ENCODE measurements at regions not wholly inside any gene's neighbourhood (a gene's known extent, or its start where the extent isn't known, plus 50 kb on each side); places are given as distances from the start of the nearest gene placed in this dataset.

DNA sequence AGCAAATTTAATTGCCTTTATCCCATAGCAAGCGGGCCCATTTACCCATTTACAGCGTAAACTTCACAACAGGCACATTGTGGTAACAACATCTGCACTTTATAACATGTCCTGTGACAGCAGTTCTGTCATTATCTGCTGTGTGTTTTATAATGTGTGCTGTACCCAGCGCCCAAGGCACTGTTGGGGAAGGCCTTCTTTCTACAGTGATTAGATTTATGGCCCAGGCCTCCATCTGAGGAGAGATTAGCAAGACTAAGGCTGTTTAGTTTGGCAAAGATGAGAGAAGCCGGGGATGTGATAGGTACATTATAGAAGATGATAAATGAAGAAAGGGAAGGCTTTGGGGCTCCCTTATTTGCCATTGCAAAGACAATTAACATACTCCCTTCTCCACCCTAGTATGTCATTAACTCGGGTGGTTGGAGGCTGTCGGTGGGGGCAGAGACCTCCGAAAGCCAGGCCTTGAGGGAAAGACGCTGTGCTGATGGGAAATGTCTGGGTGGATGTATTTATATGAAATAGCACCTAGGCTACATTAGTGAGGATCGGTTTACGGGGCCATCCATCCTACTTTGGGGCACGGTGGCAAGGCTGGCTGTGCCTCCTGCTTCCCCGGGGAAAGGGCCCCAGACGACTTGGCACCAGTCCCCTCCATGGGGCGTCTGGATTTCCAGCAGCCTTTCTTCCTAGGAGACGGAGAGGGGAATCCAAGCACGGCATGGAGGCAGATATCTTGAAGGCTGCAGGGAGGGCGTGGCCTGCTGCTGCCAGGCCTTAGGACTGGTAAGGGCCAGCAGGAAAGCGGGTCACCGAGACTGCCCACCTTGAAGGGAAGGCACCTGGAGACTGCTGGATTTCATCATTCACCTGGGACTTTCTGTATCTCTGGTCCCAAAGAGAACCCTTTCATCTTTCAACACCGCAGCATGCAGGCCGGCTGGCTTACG lies 64.3 kb upstream of the PTCH1 start:
- Histone ChIP-seq H3K27me3 (ENCODE audit: insufficient read depth, poor library complexity, severe bottlenecking) (no peaks in the 10 kb centered on the region), H3K4me3 (replicated peaks; ENCODE audit: insufficient read depth, low read length) (no peak overlapping the region), H3K27ac (replicated peaks) (no peak overlapping the region)
- TF ChIP-seq, protein P1, sequence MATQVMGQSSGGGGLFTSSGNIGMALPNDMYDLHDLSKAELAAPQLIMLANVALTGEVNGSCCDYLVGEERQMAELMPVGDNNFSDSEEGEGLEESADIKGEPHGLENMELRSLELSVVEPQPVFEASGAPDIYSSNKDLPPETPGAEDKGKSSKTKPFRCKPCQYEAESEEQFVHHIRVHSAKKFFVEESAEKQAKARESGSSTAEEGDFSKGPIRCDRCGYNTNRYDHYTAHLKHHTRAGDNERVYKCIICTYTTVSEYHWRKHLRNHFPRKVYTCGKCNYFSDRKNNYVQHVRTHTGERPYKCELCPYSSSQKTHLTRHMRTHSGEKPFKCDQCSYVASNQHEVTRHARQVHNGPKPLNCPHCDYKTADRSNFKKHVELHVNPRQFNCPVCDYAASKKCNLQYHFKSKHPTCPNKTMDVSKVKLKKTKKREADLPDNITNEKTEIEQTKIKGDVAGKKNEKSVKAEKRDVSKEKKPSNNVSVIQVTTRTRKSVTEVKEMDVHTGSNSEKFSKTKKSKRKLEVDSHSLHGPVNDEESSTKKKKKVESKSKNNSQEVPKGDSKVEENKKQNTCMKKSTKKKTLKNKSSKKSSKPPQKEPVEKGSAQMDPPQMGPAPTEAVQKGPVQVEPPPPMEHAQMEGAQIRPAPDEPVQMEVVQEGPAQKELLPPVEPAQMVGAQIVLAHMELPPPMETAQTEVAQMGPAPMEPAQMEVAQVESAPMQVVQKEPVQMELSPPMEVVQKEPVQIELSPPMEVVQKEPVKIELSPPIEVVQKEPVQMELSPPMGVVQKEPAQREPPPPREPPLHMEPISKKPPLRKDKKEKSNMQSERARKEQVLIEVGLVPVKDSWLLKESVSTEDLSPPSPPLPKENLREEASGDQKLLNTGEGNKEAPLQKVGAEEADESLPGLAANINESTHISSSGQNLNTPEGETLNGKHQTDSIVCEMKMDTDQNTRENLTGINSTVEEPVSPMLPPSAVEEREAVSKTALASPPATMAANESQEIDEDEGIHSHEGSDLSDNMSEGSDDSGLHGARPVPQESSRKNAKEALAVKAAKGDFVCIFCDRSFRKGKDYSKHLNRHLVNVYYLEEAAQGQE (IDR thresholded peaks at IDR 0.05; ENCODE audit: insufficient replicate concordance, low read depth), result no peak
- TF ChIP-seq, protein P2, sequence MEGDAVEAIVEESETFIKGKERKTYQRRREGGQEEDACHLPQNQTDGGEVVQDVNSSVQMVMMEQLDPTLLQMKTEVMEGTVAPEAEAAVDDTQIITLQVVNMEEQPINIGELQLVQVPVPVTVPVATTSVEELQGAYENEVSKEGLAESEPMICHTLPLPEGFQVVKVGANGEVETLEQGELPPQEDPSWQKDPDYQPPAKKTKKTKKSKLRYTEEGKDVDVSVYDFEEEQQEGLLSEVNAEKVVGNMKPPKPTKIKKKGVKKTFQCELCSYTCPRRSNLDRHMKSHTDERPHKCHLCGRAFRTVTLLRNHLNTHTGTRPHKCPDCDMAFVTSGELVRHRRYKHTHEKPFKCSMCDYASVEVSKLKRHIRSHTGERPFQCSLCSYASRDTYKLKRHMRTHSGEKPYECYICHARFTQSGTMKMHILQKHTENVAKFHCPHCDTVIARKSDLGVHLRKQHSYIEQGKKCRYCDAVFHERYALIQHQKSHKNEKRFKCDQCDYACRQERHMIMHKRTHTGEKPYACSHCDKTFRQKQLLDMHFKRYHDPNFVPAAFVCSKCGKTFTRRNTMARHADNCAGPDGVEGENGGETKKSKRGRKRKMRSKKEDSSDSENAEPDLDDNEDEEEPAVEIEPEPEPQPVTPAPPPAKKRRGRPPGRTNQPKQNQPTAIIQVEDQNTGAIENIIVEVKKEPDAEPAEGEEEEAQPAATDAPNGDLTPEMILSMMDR (IDR thresholded peaks at IDR 0.05; ENCODE audit: insufficient read depth, low read length), result no peak
- no peak for TF ChIP-seq POLR2AphosphoS5 (IDR thresholded peaks at IDR 0.05; ENCODE audit: low read depth)
- TF ChIP-seq SPI1 (IDR thresholded peaks at IDR 0.05; ENCODE audit: borderline replicate concordance, low read depth), result no peak
- TF ChIP-seq GABPA (IDR thresholded peaks at IDR 0.05; ENCODE audit: low read depth), result no peak
- no peak for DNase-seq (ENCODE audit: low read depth in 1 of 2, low spot score in 1 of 2)

DNA sequence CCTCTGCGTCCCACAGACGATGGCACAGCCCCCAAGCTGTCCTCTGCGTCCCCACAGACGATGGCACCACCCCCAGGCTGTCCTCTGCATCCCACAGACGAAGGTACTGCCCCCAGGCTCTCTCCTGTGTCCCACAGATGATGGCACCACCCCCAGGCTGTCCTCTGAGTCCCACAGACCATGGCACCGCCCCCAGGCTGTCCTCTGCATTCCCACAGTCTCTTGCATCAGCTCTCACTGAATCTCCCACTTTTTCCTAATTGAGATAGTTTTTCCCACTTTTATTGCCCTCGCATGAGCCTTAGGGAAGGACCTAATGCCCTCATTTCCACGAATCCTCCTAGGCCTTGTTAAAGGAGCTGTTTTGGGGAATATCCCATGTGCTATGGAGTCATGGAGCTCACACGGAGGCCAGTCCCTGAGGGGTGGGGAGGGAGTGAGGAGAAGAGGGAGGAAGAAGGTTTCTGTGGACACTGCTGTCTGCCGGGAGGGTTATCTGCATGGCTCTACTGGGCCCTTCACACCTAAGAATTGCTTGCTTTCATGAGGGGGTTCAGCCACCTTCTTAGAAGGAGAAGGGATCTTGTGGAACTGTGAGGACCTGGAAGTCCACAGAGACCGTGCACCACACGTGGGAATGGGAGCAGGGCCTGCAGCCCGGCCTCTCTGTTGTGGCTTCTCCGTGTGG lies 58.2 kb upstream of the PTCH1 start:
- peaks cover 8% of the 10 kb centered on the region for H3K27me3 ChIP-seq (ENCODE audit: insufficient read depth, poor library complexity, severe bottlenecking)
- no peak for DNase-seq (ENCODE audit: low read depth in 1 of 2, low spot score in 1 of 2)
- no peak overlapping the region for H3K4me3 ChIP-seq (replicated peaks; ENCODE audit: insufficient read depth, low read length)
- TF ChIP-seq POLR2AphosphoS5 (IDR thresholded peaks at IDR 0.05; ENCODE audit: low read depth) (no peak), GABPA (IDR thresholded peaks at IDR 0.05; ENCODE audit: low read depth) (no peak)
- TF ChIP-seq, protein P2 (IDR thresholded peaks at IDR 0.05; ENCODE audit: insufficient read depth, low read length), result no peak
- H3K27ac ChIP-seq (replicated peaks), result no peak overlapping the region

DNA sequence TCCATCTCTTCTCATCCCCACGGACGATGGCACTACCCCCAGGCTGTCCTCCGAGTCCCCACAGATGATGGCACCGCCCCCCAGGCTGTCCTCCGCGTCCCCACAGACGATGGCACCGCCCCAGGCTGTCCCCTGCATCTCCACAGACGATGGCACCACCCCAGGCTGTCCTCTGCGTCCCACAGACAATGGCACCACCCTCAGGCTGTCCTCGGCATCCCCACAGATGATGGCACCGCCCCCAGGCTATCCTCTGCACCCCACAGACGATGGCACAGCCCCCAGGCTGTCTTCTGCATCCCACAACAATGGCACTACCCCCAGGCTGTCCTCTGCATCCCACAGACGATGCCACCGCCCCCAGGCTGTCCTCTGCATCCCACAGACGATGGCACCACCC lies 57.4 kb upstream of the PTCH1 start:
- DNase-seq (ENCODE audit: low read depth in 1 of 2, low spot score in 1 of 2), result no peak
- no peak overlapping the region for H3K4me3 ChIP-seq (replicated peaks; ENCODE audit: insufficient read depth, low read length)
- TF ChIP-seq, protein P1 (IDR thresholded peaks at IDR 0.05; ENCODE audit: insufficient replicate concordance, low read depth), result no peak
- TF ChIP-seq SPI1 (IDR thresholded peaks at IDR 0.05; ENCODE audit: borderline replicate concordance, low read depth) (no peak), POLR2AphosphoS5 (IDR thresholded peaks at IDR 0.05; ENCODE audit: low read depth) (no peak), GABPA (IDR thresholded peaks at IDR 0.05; ENCODE audit: low read depth) (no peak)
- TF ChIP-seq, protein P2 (IDR thresholded peaks at IDR 0.05; ENCODE audit: insufficient read depth, low read length), result no peak
- H3K27me3 ChIP-seq (ENCODE audit: insufficient read depth, poor library complexity, severe bottlenecking), result peaks cover 8% of the 10 kb centered on the region
- no peak overlapping the region for H3K27ac ChIP-seq (replicated peaks)

All from HL-60 (cell line).